Stimulated activated CD4-positive, alpha-beta T cell treated with anti-CD3 and anti-CD28 coated beads, Interleukin-12 subunit alpha, Interleukin-12 subunit beta, amount 100 ng/mL, for 48 hours (primary cell): ENCODE measurements at regions not wholly inside any gene's neighbourhood (a gene's known extent, or its start where the extent isn't known, plus 50 kb on each side); places are given as distances from the start of the nearest gene placed in this dataset.
"Not testable (repeated sequence)": the region's sequence is repeated elsewhere in the genome, so short reads cannot be mapped to it uniquely, and the experiment has no call there.

Experiments used
- DNase-seq, 3 donors: peaks; one replicate each; pipeline ENCODE4 v3.0.0-alpha.2; 2020; ENCODE audit warnings: low read depth in 2 of 3, low spot score in 1 of 3

DNA sequence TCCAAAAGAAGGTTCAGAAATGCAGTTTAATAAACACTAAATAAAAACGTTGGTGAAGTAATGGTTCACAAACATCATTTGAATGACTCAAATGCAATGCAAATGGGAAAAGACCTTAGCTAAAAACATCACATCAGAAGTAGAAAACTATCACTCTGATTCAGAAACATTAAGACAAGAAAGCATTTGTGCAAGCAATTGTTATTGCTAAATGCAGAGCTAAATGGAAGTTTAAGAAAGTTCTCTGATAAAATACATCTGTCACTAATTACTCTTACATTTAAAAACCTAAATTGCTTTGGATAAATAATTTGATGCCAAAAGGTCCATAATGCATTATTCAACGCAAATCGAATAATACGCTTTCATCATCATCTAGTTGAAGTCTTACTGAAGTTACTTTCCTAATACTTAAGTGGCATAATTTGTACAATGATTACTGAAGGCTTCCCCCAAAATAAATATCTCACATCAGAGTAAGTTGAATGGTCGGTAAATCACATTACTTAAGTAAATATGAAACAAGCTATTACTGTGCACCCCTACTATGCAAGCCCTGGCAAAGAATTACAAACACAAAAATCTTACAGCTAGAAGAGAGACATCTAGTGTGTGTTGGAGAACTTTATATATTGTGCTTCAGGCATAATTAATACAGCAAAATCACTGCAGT, 105.7 kb upstream of the KCTD1 start:
- DNase-seq = no peak

DNA sequence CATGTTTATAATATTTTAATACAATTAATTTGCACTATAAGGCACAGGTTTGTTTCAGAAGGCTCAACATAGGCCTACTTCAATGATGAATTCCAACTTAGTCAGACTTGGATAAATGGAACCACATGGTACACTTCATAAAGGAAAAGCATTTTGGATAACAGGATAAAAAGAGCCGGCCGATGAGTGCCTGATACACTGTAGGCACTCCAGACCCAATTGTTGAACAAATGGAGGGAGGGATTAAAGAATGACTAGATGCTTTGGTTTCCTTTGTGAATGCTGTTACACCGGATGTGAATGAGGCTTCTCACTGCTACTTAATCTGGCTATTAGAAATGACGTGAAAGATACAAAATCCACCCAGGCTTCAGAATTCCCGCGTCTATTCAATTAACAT, 104.1 kb upstream of the KCTD1 start:
- DNase-seq = no peak

DNA sequence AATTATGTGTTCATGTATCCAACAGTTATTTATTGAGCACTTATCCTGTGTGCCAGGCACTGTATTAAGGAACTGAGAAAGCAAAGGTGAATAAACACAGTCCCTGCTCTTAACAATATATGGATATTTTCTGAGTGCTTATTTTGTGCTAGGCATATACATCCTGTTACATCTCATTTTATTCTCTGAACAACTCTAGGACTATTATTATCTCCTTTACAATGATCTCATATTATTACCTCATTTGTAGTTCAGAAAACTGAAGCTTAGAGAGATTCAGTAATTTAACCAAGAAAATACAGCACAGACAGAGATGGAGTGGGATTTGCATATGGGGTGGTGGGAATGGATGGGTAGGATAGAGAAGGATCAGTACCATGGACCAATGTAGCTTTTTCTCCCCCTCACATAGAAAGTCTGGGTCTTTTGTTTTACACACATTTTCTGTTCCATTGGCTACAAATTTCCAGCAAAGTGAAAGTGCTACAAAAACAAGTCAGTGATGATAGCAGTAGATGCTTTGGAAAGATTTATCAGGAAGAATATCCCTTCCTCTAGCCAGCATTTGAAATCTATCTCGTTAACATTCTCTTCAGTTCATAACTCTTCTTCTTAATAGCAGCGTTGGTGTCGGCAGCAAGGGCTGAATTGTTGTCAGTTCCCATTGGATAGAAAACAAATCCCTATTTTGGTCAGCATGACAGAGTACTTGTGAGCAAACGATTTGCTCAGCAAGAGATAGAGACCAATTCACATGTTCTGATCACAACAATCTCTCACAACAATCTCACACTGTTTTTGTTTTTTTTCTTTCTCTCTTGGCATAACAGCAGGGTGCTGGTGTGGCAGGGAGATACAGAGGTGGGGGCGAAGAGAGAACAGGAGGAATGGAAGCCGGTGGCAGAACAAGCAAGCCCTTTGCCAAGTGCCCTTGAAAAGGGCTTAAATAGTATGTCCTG, 102.2 kb upstream of the KCTD1 start:
- no peak for DNase-seq

DNA sequence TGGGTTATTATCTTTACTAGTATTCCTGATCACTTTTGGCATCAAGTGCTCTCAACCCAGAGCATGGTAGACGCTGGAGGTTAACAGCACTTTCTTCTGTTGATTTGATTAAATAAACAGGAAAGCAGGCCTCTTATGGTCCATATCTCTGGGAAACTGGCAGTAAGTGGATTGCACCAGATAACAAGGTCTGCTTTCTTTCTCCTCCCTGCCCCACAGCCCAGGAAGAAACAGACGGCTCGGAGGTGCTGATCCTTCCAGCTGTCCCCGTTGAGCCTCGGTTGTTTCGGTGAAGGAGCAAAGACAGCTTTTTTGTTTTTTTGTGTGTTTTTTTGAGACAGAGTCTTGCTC, 100.8 kb upstream of the KCTD1 start:
- no peak for DNase-seq

DNA sequence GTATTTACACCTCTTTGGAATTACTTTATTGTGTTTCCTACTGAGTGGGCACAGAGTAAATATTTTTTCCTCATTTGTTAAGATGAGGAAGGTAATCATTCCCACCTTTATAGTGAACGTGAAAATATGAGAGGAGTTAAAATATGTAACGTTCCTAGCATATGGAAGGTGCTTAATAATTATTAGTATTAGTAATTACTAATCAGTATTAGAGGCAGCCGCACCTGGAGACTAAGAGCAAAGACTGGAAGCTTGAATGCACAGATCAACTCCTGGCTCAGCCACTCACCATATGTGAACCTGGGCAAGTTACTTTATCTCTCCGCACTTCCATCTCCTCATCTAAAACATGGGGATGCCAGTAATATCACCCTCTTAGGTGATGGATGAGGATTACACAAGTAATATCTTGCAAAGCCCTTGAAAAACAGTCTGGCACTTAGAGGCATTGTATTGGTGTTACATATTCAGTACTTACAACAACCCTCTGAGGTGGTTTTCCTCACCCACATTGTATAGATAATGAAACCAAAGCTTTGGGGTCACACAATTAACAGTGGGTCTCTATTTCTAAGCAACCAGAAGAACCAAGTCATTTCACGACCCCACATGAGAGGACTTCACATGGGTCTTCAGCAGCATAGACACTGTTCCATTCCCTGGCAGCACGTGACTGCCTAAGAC, 100.3 kb upstream of the KCTD1 start:
- DNase-seq = no peak

DNA sequence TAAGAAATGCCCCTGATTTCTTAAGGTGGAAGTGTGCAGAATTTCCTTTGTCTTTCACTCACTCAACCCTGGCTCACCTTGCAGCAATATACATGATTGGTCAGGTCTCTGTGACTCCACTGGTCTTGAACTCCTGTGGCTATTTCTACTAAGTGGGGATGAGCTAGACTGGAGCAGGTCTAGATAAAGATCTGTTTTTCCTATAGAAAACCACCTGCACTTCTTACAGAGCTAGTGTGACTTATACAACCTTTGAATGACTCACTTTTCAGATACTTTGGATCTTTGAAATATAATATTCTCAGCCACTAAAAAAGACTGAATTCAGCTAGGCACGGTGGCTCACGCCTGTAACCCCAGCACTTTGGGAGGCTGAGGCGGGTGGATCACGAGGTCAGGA, 98.5 kb upstream of the KCTD1 start:
- no peak for DNase-seq

DNA sequence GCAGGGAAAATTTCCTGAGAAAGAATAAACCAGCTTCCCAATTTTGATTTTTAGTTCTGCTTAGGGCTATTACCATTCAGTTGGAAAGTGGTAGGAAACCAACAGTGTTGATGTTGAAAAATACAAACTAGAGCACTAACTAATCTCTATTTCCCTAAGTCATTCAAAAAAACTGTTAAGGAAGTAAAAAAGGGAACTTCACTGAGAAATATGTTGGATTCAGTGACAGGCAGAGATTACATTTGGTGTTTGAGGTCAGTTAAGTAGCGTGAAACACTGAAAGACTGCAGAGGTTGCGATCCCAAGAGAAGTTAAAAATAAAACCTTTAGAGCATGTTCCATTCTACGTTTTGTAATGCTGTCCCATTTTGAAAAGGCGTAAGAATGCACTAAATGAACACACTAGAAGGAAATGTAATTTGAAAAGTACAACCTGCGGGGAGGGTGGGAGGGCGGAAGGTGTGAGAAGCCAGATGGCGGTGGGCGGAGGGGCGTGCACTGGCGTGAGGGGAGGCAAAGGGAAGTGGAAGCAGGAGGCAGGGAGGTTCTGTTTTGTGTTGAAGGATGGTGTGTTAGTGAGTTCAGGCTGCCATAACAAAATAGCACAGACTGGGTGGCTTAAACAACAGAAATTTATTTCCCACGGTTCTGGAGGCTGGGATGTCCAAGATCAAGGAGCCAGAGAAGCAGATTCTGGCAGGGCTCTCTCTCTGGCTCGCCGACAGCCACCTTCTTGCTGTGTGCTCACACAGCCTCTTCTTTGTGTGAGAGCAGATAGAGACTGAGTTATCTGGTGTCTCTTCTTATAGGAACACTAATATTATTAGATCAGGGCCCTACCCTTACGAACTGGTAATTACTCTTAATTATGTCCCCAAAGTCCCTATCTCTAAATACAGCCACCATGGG, 94.3 kb upstream of the KCTD1 start:
- DNase-seq = no peak

DNA sequence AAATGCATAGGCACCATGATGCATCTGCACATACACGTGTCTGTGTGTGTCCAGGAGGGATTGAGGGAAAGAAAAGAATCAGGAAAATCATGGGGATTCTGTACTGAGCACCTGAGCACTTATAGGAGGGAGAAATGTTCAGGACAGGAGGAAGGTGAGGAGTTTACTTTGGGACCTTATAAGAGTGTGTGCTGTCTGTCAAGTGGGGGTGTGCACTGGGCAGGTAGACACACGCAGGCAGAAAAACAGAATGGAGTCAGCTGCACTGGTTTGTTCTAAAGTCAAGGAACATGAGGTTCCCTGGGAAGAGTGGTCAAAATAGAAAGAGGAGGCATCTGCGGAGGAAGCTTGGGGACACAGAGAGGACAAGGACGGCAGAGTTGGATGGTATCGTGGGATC, 92.2 kb upstream of the KCTD1 start:
- DNase-seq = no peak

DNA sequence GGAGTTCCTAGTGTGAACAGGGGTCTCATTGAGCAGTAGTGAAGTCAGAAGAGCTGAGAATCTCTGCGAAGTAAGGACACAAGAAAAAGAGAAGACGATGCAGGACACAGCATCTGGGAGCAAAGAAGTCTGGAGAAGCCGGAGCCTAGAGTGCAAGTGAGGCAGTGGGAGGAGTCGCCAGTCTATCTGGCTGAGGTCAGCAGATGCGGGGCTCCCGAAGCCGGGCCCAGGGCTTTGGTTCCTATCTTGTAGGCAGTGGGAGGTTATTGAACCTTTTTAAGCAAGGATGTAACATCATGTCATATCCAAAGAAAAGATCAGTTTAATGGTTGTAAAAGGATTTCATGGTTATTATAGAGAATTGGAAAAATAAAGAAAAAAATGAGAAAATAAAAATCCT, 90.8 kb upstream of the KCTD1 start:
- DNase-seq = no peak

DNA sequence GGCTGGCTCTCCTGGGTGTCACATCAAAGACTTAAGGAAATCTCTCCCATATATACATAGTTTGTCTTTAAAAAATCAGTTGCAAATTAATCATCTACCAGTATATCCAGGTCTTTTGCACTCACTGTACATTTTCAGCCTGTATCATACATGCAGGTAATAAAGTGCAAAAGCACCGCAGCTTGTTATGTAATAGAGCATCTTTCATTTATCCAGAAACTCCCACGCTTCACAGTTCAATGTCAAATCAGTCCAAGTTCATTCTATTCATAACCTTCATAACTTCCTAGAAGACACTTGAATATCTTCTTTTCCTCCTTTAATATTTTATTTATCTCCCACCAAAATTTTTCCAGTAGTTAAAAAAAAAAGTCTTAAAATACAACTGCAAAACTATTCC, 89.6 kb upstream of the KCTD1 start:
- no peak for DNase-seq

DNA sequence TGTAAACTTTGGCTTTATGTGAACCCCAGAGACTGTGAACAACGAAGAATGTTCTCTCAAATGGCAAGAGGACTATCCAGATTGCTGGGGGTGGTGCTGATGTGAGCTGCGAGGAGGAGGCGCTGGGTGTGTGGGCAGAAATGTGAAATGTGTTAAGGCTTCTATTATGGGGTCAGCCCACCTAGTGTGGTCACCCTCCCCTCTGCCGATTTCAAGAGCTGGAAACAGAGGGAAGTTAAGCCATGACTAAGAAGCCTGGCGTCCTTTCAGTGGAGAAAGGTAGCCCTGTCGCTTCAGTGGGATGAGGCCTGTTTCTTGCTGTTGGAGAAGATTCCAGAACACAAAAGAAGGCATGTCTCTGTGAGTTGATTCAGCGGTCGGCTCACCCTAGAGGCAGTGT, 89.0 kb upstream of the KCTD1 start:
- no peak for DNase-seq

DNA sequence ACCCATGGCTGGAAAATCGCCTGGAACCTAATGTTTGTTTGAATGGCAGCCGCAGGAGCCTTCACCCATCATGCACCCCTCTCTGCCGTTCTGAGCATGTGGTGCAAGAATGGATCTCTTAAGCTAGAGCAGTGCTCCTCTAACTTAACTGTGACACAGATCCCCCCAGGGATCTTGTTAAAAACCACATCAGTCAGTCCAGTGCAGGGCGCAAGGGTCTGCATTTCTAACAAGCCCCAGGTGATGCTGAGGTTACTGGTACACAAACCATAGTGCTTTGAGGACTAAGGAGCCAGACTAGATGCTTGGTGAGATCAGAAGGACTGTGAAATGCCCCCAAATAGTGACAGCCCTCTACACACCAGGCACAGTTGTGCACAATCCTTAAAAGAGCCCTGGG, 87.1 kb upstream of the KCTD1 start:
- DNase-seq = no peak

DNA sequence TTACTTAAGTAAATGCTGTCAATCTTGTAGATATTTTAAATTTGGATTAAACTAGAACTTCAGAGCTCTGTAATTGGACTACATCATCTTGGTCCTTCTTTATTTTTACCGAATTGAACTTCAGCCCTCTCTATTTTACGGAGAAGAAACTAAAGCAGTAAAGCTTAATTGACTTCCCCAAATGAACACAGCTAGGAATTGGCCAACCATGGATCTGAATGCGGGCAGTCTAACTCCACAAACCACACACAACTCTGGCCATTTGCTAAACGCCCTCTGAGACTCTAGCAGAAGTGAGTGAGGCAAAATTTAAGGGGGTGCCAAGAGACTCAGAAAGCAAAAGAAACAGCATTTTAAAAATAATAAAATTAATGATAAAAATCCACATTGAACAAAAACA, 86.3 kb upstream of the KCTD1 start:
- DNase-seq = no peak

DNA sequence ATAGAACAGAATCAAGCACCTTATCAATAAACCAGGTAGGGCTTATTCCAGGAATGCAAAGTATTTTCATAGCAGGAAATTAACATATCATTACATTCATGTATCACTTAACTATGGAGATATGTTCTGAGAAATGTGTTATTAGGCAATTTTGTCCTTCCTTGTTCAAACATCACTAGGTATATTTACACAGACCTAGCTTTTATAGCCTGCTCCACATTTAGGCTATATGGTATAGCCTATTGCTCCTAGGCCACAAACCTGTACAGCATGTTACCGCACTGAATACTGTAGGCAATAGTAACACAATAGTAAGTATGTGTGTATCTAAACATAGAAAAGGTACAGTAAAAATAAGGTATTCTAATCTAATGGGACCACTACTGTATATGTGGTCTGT, 82.8 kb upstream of the KCTD1 start:
- no peak for DNase-seq

DNA sequence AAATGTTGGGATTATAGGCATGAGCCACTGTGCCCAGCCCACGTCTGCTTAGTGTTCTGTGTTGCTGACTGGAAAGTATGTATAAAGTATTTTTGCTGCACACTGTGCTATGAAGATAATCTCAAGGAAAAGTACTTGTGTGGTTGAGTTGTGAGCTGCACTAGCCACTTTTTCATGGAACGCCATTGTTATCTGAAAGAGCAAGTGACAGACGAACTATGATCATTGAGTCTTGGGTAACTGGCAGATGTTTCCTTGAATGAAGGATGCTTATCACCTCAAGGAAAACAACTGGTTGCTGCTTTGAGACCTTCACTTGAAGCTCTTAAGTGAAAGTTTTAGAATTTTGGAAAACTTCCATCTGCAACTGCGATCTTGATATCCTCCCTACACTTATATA, 82.2 kb upstream of the KCTD1 start:
- no peak for DNase-seq

DNA sequence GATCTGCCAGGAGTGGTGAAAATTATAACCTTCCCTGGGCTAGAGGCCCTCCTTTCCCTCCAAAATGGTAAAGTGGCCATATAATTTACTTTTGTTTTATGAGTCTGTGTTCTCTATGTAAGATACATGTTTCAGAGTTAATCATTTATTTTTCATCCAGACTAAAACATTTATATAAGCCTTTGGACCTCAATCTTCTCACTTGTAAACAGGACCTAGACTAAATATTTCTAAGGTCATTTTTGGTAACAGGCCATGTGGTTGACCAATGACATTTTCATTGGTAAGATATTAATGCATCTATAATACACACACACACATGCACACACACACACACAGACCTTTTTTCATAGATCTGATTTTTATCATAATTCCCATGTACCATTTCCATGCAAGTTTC, 79.7 kb upstream of the KCTD1 start:
- DNase-seq = no peak

DNA sequence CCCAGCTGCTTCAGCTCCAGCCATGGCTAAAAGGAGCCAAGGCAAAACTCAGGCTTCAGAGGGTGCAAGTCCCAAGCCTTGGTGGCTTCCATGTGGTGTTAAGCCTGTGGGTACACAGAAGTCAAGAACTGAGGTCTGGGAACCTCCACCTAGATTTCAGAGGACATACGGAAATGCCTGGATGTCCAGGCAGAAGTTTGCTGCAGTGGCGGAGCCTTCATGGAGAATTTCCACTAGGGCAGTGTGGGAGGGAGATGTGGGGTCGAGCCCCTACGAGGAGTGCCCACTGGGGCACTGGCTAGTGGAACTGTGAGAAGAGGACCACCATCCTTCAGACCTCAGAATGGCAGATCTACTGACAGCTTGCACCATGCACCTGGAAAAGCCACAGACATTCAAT, 76.1 kb upstream of the KCTD1 start:
- no peak for DNase-seq

DNA sequence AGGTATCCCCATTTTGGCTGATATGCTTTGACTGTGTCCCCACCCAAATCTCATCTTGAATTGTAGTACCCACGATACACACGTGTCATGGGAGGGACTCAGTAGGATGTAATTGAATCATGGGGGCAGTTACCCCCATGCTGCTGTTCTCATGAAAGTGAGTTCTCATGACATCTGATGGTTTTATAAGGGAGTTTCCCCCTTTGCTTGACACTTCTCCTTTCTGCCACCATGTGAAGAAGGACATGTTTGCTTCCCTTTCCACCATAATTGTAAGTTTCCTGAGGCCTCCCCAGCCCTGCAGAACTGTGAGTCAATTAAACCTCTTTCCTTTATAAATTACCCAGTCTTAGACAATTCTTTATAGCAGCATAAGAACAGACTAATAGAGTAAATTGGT, 75.0 kb upstream of the KCTD1 start:
- DNase-seq = not testable (repeated sequence)

DNA sequence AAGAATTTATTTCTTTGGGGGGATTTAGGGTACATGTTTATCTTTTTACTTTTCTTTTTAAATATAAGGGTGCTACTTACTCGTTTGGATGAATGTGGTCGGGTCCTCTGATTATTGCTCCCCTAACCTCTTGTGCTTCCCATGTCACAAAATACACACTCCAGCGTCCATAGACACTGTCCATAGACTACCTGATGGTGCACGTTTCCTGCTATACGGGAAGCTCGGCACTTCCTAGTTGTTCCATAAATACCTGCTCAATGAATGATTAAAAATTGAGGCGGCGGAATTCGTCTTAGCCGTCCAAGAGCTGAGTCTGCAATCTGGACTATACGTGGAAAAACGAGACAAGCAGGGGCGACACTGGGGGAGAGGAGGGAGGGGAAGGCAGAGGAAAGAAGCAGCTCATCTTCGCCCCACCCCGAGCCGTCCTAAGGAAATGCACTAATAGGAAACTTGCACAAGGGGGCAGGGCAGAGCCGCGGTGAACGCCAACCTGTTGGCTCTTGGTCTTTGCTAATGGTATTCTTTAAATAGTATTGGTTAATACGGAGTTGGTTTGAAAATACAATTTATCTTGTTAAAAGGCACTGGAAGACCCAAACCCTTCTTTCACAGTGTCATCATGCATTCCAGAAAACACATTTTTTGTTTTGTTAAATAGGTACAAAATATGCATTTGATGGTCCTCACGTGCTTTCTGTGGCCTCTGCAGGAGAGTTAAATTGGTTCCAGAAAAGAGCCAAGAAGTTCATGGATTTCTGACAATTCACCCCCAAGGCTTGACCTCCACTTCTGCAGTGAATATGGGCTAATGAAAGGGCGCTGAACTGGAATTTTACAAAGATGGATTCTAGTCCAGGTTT, 73.0 kb upstream of the KCTD1 start:
- DNase-seq = peak; percentile 4 to 8 (median 5)

DNA sequence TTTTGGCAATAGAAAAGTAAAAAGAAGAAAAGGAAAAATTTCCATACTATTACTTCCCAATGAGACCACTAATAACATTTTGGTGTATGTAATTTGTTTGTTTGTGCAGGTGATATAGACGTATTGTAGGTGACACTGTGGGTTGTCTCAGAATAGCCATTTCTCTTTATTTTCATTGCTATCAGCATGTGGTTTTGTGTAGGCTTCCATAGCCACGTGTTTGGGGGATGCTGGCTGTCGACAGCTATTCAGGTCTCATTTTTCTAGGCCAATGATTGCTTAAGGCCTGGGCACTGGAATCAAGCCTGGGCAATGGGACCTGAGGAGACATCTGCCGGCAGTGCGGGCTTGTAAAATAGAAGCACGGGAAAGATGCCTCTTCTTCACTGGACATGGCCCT, 71.0 kb upstream of the KCTD1 start:
- no peak for DNase-seq
